Large intestine (tissue), 3 donors: ENCODE measurements at regions not wholly inside any gene's neighbourhood (a gene's known extent, or its start where the extent isn't known, plus 50 kb on each side); places are given as distances from the start of the nearest gene placed in this dataset.
"Not testable (repeated sequence)": the region's sequence is repeated elsewhere in the genome, so short reads cannot be mapped to it uniquely, and the experiment has no call there.

Source experiments
- DNase-seq, 2 donors: peaks; one replicate each; pipeline versions ENCODE4 v3.0.0 to v3.0.0-alpha.2; 2013
- H3K27ac ChIP-seq: one replicate; pipeline ENCODE4 v1.5.1; 2013; ENCODE audit warnings: low read length
- H3K27me3 ChIP-seq: 2 replicates; pipeline ENCODE4 v1.6.1; 2013; ENCODE audit warnings: low read length; ENCODE audit not compliant: control insufficient read depth, insufficient read depth
- H3K36me3 ChIP-seq: 2 replicates; pipeline ENCODE4 v1.6.1; 2013; ENCODE audit warnings: low read length; ENCODE audit not compliant: control insufficient read depth, insufficient read depth
- H3K4me1 ChIP-seq: one replicate; pipeline ENCODE4 v1.6.1; 2013; ENCODE audit warnings: low read length; ENCODE audit not compliant: control insufficient read depth, insufficient read depth
- H3K4me3 ChIP-seq: one replicate; pipeline ENCODE4 v1.5.1; 2013; ENCODE audit warnings: low read length
- H3K9me3 ChIP-seq: one replicate; pipeline ENCODE4 v1.6.1; 2013; ENCODE audit warnings: mild to moderate bottlenecking, low read depth, low read length, moderate library complexity; ENCODE audit not compliant: control insufficient read depth
- WGBS: methylation state at CpG from one replicate; pipeline ENCODE4 v1.1.5; 2013; ENCODE audit warnings: low lambda C conversion rate; ENCODE audit not compliant: insufficient coverage; 5-methylcytosine and 5-hydroxymethylcytosine counted together

DNA sequence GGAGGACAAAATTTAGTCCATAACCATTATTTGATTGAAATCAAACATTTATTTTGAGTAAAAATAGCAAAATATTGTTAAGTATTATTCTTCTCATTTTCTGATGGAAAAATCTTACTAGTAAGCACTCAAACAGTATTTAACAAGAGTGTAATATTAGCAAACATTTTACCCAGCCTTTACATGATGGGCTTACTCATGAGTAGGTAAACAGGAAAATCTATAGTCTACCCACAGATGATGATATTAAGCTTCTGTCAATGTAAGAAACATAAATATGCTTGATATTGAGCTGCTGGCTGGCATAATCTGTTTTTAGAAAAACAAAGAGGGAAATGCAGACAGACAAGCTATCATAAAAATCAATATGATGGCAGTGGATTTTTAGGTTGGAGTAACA, 418.5 kb upstream of the COX7C start:
- no peak for DNase-seq
- no peaks in the 10 kb centered on the region for H3K9me3 ChIP-seq
- H3K4me1 ChIP-seq, result no peaks in the 10 kb centered on the region
- H3K4me3 ChIP-seq, result no peak overlapping the region
- no peaks in the 10 kb centered on the region for H3K27me3 ChIP-seq
- H3K27ac ChIP-seq, result no peak overlapping the region
- H3K36me3 ChIP-seq, result no peaks in the 10 kb centered on the region

DNA sequence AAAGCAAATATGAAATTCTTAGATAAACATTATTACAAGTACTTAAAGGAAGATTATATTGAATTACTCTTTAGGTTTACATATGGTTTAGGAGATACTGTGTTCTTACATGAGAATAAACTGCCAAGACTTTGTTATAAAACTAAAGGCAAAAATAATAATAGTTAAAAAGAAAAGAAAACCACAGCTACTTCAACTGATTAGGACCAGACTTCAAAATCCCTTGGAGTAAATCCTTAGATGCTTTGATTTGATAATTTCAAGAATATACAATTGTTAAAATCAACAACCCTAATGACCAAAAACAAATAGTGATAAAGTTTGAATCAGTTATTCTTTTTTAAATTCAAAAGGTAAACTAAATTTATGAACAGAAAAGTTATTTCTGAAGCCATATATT, 389.6 kb upstream of the COX7C start:
- no peak for DNase-seq
- Histone ChIP-seq H3K36me3 (no peaks in the 10 kb centered on the region), H3K4me1 (no peaks in the 10 kb centered on the region), H3K27ac (no peak overlapping the region), H3K27me3 (no peaks in the 10 kb centered on the region), H3K9me3 (no peaks in the 10 kb centered on the region), H3K4me3 (no peak overlapping the region)

DNA sequence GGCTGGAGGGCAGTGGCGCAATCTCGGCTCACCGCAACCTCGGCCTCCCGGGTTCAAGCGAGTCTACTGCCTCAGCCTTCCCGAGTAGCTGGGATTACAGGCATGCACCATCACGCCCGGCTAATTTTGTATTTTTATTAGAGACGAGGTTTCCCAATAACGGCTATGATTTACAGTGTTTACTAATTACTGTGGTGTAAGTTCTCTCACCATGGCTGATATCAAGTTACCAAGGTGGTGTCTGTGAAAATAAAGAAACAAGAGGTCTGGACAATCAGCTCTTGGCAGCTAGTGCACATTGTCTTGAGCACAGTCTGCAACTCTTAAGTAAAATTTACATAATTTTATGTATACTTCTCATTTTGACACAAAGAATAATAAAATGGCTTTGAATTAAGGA, 385.5 kb upstream of the COX7C start:
- 87% methylated on average over 3 of the region's 11 CpGs for WGBS
- H3K4me3 ChIP-seq, result no peak overlapping the region
- DNase-seq, result no peak

DNA sequence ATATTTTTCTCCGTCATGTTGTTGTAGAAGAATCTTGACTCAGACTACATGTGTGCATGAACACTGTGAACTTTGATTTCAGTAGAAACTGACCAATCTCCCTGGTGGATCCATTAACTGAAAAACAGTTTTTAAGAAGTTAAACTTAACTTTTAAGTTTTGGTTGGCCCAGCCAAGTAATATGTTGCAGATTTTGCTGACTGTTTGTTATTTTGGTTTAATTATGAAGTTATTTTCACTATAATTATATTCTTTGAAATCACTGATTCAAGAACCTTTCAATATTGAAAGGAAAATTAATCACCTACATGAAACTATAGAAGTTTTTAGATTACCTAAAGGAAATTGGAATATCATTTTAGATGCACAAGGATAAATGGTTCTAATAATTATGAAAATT, 373.6 kb upstream of the COX7C start:
- Histone ChIP-seq H3K4me3 (no peak overlapping the region), H3K4me1 (no peaks in the 10 kb centered on the region), H3K36me3 (no peaks in the 10 kb centered on the region), H3K27me3 (no peaks in the 10 kb centered on the region), H3K27ac (no peak overlapping the region), H3K9me3 (no peaks in the 10 kb centered on the region)
- no peak for DNase-seq
- WGBS, result 0% methylated on average over 1 of the region's 1 CpG

More for the DNA sequence above, 385.5 kb upstream of the COX7C start:
- H3K4me1 ChIP-seq, result no peaks in the 10 kb centered on the region
- no peaks in the 10 kb centered on the region for H3K36me3 ChIP-seq
- H3K27me3 ChIP-seq, result no peaks in the 10 kb centered on the region
- H3K27ac ChIP-seq, result no peak overlapping the region
- H3K9me3 ChIP-seq, result no peaks in the 10 kb centered on the region

DNA sequence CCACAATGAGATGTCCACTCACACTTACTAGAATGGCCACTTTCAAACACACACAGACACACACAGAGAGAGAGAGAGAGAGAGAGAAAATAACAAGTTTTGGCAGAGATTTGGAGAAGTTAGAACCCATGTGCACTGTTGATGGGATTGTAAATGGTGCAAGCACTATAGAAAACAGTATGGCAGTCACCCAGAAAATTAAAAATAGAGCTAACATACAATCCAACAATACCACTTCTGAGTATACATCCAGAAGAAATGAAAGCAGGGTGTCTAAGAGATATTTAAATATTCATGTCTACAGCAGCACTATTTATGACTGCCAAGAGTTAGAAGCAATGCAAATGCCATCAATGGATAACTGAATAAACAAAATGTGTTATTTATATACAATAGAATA, 359.9 kb upstream of the COX7C start:
- DNase-seq, result no peak
- H3K36me3 ChIP-seq, result no peaks in the 10 kb centered on the region
- no peak overlapping the region for H3K4me3 ChIP-seq
- no peaks in the 10 kb centered on the region for H3K4me1 ChIP-seq
- H3K27me3 ChIP-seq, result no peaks in the 10 kb centered on the region
- no peaks in the 10 kb centered on the region for H3K9me3 ChIP-seq
- H3K27ac ChIP-seq, result no peak overlapping the region

DNA sequence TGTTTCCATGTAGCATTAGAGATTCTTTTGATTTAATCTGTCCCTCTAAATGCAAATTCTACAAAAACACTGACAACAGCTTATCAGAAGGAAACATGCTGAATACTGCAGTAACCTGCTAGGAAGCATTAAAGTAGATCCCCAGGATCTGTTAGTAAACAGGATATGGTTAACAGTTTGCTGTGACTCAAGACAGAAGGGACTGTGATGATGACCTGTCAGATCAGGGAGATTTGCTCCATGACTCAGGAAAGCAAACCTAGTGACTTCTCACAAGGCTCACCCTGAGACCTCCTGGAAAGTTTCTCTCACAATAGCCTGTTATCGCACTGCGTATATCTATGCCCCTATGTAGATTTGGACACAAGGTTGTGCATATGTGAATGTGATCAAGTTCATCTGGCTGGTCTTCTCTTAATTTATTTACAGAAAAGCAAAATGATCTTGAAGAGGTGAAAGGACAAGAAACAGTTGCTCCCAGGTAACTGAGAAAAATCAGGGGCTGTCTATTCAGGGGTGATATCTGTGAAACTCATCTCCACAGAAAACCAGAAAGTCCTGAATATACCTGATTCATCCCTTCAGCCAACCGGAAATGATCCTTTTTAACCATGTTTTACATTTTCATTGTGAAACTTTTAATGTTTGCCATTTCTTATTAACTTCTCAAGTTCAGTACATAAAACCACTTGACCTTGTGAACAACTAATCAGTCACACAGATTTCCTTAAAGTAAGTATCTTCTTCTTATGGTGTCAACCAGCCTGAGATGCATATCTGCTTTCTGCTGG, 333.1 kb upstream of the COX7C start:
- H3K36me3 ChIP-seq, H3K4me1 ChIP-seq, H3K27me3 ChIP-seq, DNase-seq, H3K4me3 ChIP-seq, H3K27ac ChIP-seq, H3K9me3 ChIP-seq: not testable (repeated sequence)
- WGBS, result no CpG with 5 or more reads among the region's 3 CpGs

DNA sequence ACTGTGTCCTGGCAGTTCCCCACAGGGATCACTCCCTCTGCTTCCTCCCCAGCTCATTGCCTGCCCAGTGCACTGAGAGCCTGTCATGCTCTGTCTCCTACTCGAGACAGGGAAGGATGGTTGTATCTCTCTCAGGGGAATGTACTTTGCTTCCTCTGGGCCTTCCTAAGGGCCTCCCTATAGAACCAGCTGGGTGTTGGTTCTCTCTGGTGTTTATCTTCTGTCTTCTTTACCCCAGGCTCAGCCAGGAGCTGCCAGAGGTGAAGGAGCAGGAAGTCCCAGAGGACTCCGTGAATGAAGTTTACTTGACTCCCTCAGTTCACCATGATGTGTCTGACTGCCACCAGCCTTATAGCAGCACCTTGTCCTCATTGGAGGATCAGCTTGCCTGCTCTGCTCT, 330.3 kb upstream of the COX7C start:
- WGBS, result no CpG with 5 or more reads among the region's 2 CpGs
- not testable (repeated sequence) for H3K36me3 ChIP-seq, H3K27me3 ChIP-seq, H3K9me3 ChIP-seq, DNase-seq, H3K4me3 ChIP-seq, H3K27ac ChIP-seq, H3K4me1 ChIP-seq

DNA sequence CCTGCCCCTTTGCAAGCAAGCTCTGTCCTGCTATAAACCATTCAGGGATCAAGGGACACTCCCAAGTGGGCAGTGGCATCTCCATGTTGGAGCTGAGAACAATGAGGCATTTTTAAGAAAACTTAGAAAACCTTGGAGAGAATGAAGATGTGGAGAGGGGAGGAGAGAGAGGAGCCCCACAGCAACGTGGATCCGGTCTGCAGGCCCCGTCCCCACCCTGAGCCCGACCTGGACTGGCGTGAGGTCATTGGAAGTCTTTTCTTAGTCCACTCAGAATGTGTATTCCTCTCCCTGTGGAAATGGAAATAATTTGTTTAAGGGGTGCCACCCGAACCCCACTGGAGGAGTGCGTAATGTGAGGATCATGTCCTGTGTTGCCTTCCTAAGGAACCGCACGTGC, 328.0 kb upstream of the COX7C start:
- H3K9me3 ChIP-seq, DNase-seq, H3K27ac ChIP-seq, H3K4me3 ChIP-seq, H3K4me1 ChIP-seq, H3K27me3 ChIP-seq, H3K36me3 ChIP-seq: not testable (repeated sequence)
- no CpG with 5 or more reads among the region's 9 CpGs for WGBS

DNA sequence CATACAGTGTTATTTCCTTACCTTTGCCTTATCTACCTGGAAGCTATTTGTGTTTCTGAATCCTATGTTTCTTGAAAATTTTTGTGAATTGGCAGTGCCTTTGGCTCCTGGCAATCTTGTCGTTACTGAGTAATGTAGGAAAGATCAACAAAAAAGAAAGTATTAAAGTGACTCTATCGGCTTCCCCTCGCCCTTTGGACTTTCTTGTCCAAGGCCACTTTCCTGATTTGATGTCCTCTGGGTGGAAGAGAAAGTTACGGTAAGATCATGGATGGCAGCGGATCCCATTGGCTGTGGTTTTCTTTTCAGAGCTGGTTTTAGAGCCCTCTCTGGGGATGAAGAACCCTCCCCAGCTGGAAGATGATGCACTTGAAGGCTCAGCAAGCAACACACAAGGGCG, 324.9 kb upstream of the COX7C start:
- H3K27ac ChIP-seq, result not testable (repeated sequence)
- 92% methylated on average over 2 of the region's 6 CpGs for WGBS

DNA sequence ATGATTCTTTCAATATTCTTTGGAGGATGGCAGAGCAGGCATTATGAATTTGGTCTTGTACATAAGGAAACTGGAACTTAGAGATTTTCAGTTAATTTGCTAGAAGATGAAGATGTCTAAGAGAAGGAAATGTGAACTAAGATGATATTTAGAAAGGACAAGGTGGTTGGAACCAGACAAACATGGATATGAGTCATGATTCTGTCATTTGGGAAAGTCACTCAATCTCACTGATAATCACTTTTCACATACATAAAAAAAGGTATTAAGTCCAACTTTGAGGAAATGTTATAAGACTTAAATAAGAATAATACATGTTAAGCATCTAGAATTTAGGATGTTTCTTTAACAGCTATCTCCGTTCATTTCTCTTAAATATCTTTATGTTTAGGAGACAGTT, 315.1 kb upstream of the COX7C start:
- not testable (repeated sequence) for H3K36me3 ChIP-seq, DNase-seq, H3K4me3 ChIP-seq, H3K27ac ChIP-seq, H3K27me3 ChIP-seq, H3K9me3 ChIP-seq, H3K4me1 ChIP-seq
- WGBS, result no CpG with 5 or more reads among the region's 1 CpG

More for the DNA sequence above, 324.9 kb upstream of the COX7C start:
- H3K36me3 ChIP-seq, H3K27me3 ChIP-seq, H3K9me3 ChIP-seq, H3K4me1 ChIP-seq, DNase-seq, H3K4me3 ChIP-seq: not testable (repeated sequence)

DNA sequence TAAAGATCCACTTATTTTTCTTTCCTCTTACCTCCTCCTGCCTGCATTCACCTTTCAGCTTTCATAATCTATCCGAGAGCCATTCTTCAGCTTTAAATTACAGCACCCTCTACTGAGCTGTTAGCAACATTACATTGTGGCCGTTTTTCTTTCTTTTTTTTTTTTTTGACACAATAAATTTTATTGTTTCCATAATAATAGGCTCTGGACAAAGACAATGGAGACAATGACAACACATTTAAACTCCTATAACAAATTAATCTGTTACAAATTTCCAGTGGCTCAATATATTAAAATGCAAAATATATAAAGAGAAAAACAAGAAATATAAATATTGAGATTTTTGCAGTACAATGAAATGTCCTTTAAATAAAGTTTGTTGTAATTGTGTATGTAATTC, 312.7 kb upstream of the COX7C start:
- 0% methylated on average over 1 of the region's 2 CpGs for WGBS
- H3K36me3 ChIP-seq, DNase-seq, H3K9me3 ChIP-seq, H3K4me1 ChIP-seq, H3K27ac ChIP-seq, H3K4me3 ChIP-seq, H3K27me3 ChIP-seq: not testable (repeated sequence)
